Breast epithelium (tissue), 4 donors: ENCODE measurements at regions not wholly inside any gene's neighbourhood (a gene's known extent, or its start where the extent isn't known, plus 50 kb on each side); places are given as distances from the start of the nearest gene placed in this dataset.

Experiments used
- DNase-seq, 2 donors: peaks; one replicate each; pipeline ENCODE4 v3.0.0-alpha.2; 2019; ENCODE audit warnings: low spot score in 2 of 2
- H3K27ac ChIP-seq, 2 donors: fragments of 200-600 bp; sonication (generic) in 1 of 2; one replicate each; pipeline ENCODE4 v1.5.1; 2016 to 2019; ENCODE audit warnings: mild to moderate bottlenecking in 1 of 2
- H3K27me3 ChIP-seq, 2 donors: fragments of 200-600 bp; sonication (generic) in 1 of 2; one replicate each; pipeline versions ENCODE4 v1.5.1 to v1.6.0; 2017 to 2019; ENCODE audit warnings: control low read depth in 1 of 2, mild to moderate bottlenecking in 1 of 2
- H3K36me3 ChIP-seq: fragments of 200-600 bp; one replicate; pipeline ENCODE4 v1.5.1; 2019
- H3K4me1 ChIP-seq, 2 donors: fragments of 200-600 bp; sonication (generic); one replicate each; pipeline ENCODE4 v1.5.1; 2016 to 2019; ENCODE audit warnings: control low read depth in 1 of 2
- H3K4me3 ChIP-seq, 3 donors: fragments of 200-600 bp; sonication (generic); 1 replicate in 2 of 3; 2 replicates in 1 of 3; pipeline ENCODE4 v1.5.1; 2016 to 2019; ENCODE audit warnings: mild to moderate bottlenecking in 3 of 3, moderate library complexity in 2 of 3
- H3K9me3 ChIP-seq, 2 donors: fragments of 200-600 bp; sonication (generic) in 1 of 2; one replicate each; pipeline ENCODE4 v1.5.1; 2016 to 2019; ENCODE audit warnings: control low read depth in 1 of 2
- POLR2A ChIP-seq: fragments of 450-650 bp; IDR thresholded peaks from one replicate; pipeline ENCODE4 v1.6.1; 2016; ENCODE audit warnings: antibody characterized with exemption, mild to moderate bottlenecking, moderate library complexity
- POLR2AphosphoS5 ChIP-seq, 3 donors: sonication (generic); formaldehyde crosslinking; IDR thresholded peaks; one replicate each; pipeline ENCODE4 v1.6.1; 2017; ENCODE audit warnings: antibody characterized with exemption in 3 of 3
- intact Hi-C: fragments of 100-400 bp; cut with DNase I; formaldehyde crosslinking; loops from one replicate; pipeline ENCODE4 v1.15.1; 2023; ENCODE audit warnings: low total_unique reads
- TF ChIP-seq, protein P1 (sequence below), 3 donors: fragments of 450-650 bp; IDR thresholded peaks; one replicate each; pipeline ENCODE4 v1.5.1; 2016 to 2017; ENCODE audit warnings: antibody characterized with exemption in 3 of 3, mild to moderate bottlenecking in 3 of 3, moderate library complexity in 3 of 3

DNA sequence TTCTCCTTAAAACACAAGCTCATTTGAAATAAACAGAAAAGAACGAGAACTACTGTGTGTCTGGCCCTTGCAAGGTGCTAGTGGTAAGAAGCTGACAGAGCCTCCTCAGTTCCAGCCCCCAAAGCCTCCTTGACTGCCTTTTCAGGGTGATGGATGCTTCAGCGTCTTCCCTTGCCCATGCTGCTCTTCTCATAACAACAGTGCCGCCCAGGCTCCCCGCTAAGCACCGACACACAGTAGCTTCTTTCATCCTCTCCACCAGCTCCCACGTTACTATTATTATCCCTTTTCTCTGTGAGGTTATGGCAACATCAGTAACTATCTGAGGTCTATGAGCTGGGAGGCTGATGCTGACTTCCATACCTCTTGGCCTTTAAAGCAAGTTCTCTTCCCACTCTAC lies 418.6 kb downstream of the TSN start:
- TF ChIP-seq, protein P1, sequence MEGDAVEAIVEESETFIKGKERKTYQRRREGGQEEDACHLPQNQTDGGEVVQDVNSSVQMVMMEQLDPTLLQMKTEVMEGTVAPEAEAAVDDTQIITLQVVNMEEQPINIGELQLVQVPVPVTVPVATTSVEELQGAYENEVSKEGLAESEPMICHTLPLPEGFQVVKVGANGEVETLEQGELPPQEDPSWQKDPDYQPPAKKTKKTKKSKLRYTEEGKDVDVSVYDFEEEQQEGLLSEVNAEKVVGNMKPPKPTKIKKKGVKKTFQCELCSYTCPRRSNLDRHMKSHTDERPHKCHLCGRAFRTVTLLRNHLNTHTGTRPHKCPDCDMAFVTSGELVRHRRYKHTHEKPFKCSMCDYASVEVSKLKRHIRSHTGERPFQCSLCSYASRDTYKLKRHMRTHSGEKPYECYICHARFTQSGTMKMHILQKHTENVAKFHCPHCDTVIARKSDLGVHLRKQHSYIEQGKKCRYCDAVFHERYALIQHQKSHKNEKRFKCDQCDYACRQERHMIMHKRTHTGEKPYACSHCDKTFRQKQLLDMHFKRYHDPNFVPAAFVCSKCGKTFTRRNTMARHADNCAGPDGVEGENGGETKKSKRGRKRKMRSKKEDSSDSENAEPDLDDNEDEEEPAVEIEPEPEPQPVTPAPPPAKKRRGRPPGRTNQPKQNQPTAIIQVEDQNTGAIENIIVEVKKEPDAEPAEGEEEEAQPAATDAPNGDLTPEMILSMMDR (IDR thresholded peaks at IDR 0.05), result no peak
- TF ChIP-seq POLR2A (no peak), POLR2AphosphoS5 (IDR thresholded peaks at IDR 0.05) (no peak)
- H3K4me1 ChIP-seq, result no peaks in the 10 kb centered on the region
- H3K9me3 ChIP-seq, result no peaks in the 10 kb centered on the region
- H3K36me3 ChIP-seq, result no peaks in the 10 kb centered on the region
- H3K4me3 ChIP-seq, result no peak overlapping the region
- intact Hi-C loops, result no loop called here
- no peak for DNase-seq
- no peak overlapping the region for H3K27ac ChIP-seq
- no peaks in the 10 kb centered on the region for H3K27me3 ChIP-seq

DNA sequence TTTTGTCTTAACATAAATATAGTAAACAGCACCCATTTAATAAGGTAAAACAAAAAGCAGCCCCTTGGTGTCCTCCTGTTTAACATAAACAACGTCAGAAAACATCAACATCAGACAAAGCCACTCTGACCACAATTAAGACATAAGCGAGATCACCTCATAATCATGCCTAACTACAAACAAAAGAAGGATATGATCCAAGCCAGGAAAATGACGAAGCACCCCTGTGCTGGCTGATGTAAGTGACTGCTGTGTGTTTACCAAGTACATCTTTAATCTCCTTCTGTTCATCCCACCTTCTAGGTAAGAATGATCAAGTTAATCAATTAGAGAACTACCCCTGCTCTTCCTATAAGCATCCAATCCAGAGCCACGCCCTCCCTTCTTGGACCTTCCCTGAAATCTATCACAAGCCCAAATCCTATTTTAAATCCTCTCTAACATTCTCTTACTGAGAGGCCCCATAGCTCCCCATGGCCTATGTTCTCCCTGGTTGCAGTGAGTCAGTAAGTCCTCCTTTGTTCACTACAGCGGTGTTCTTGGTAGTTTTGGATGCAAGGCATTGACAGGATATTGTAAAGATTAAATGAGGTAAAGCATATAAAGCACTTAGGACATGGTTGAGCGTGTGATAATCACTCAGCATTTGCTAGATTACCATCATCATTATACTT lies 424.2 kb downstream of the TSN start:
- Histone ChIP-seq H3K27ac (no peak overlapping the region), H3K36me3 (no peaks in the 10 kb centered on the region), H3K27me3 (no peaks in the 10 kb centered on the region), H3K4me3 (no peak overlapping the region), H3K9me3 (no peaks in the 10 kb centered on the region), H3K4me1 (no peaks in the 10 kb centered on the region)
- no peak for DNase-seq
- TF ChIP-seq POLR2A (no peak), POLR2AphosphoS5 (IDR thresholded peaks at IDR 0.05) (no peak)
- TF ChIP-seq, protein P1 (IDR thresholded peaks at IDR 0.05), result no peak
- intact Hi-C loops, result no loop called here

DNA sequence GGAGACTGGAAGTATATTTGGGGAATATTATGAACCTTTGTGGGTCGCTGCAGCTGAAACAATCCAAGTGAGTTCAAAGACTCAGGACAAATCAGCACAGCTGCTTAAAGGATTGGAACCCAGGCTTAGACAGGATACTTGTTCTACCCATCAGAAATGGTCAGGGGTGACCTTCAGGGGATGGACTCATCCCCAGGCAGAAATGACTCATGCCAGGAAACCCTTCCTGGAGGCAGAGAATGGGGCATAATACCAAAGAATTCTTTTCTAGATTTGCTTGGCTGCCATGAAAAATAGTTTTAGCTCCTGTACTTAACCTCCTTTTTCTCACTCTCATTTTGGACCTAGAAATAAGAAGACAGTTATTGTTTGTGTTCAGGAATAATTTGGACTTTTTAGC lies 425.5 kb downstream of the TSN start:
- H3K4me1 ChIP-seq, result no peaks in the 10 kb centered on the region
- H3K4me3 ChIP-seq, result no peak overlapping the region
- TF ChIP-seq POLR2AphosphoS5 (IDR thresholded peaks at IDR 0.05) (no peak), POLR2A (no peak)
- TF ChIP-seq, protein P1 (IDR thresholded peaks at IDR 0.05), result no peak
- H3K36me3 ChIP-seq, result no peaks in the 10 kb centered on the region
- H3K27me3 ChIP-seq, result no peaks in the 10 kb centered on the region
- H3K27ac ChIP-seq, result no peak overlapping the region
- no peak for DNase-seq
- intact Hi-C loops, result no loop called here
- H3K9me3 ChIP-seq, result no peaks in the 10 kb centered on the region

DNA sequence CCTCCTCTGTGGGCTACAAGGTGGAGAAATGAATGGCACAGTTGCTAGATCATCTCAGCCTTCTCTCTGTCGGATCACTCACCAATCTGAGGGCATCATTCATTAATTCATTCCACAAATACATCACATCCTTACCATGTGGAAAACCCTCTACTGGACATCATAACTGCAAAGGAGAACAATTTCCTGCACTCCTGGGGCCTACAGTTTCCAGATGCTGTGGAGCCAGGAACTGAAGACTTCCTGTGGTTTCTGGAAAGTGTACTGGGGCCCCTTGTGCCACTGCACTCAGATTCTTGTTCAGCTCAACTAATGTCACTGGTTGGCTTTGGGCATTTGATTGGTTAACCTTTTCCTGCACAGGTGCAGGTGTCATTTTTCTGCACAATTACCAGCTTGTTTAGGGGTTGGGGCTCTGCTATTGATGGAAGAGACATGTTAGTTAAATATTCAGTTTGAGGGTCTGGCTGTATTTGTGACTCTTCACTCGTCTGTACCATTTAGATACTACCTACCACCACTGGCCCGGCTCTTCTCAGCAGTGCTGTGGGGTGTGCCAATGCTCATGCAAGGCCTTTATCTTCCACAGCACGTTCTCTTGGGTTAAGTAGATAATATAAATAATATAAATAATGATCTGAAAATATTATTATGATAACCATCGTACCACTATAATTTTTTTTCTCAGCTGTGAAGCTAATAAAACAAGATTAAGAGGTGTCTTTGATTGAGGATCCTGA lies 427.3 kb downstream of the TSN start:
- Histone ChIP-seq H3K4me3 (no peak overlapping the region), H3K36me3 (no peaks in the 10 kb centered on the region), H3K27ac (no peak overlapping the region), H3K4me1 (no peaks in the 10 kb centered on the region), H3K27me3 (no peaks in the 10 kb centered on the region), H3K9me3 (no peaks in the 10 kb centered on the region)
- TF ChIP-seq POLR2A (no peak), POLR2AphosphoS5 (IDR thresholded peaks at IDR 0.05) (no peak)
- TF ChIP-seq, protein P1 (IDR thresholded peaks at IDR 0.05), result no peak
- intact Hi-C loops, result no loop called here
- no peak for DNase-seq

DNA sequence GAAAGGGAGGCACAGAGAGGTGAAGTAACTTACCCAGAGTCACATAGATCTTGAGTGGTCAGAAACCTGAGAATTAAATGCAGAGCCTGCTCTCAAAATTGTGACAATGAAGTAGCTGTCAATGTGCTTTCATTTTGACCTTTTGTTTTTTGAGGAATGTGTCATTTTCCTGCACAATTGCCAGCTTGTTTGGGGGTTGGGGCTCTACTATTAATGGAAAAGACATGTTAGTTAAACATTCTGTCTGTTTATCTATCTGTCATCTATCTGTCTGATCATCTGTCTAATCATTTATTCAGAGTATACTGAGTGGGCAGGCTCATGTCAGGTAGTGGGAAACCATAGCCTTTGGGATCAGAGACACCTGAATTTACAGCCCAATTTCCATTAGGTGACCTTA lies 428.4 kb downstream of the TSN start:
- Histone ChIP-seq H3K4me1 (no peaks in the 10 kb centered on the region), H3K27me3 (no peaks in the 10 kb centered on the region), H3K9me3 (no peaks in the 10 kb centered on the region), H3K27ac (no peak overlapping the region), H3K4me3 (no peak overlapping the region), H3K36me3 (no peaks in the 10 kb centered on the region)
- intact Hi-C loops, result no loop called here
- DNase-seq, result no peak
- TF ChIP-seq, protein P1 (IDR thresholded peaks at IDR 0.05), result no peak
- TF ChIP-seq POLR2AphosphoS5 (IDR thresholded peaks at IDR 0.05) (no peak), POLR2A (no peak)
